Lower lobe of right lung (tissue), 2 donors: ENCODE measurements at regions not wholly inside any gene's neighbourhood (a gene's known extent, or its start where the extent isn't known, plus 50 kb on each side); places are given as distances from the start of the nearest gene placed in this dataset.

Experiments used
- ATAC-seq, 2 donors: fragments of 200-7000 bp; cut with Tn5 transposase; one replicate each; pipeline ENCODE4 v1.9.1; 2020 to 2022; ENCODE audit warnings: mild to moderate bottlenecking in 2 of 2, moderate library complexity in 2 of 2
- DNase-seq: peaks from one replicate; pipeline ENCODE4 v3.0.0-alpha.2; 2020
- H3K27ac ChIP-seq: fragments of 200-600 bp; one replicate; pipeline ENCODE4 v1.8.0; 2022
- H3K27me3 ChIP-seq: fragments of 200-600 bp; one replicate; pipeline ENCODE4 v1.8.0; 2022; ENCODE audit warnings: low read depth
- H3K36me3 ChIP-seq: fragments of 200-600 bp; one replicate; pipeline ENCODE4 v1.8.0; 2022; ENCODE audit warnings: mild to moderate bottlenecking
- H3K4me1 ChIP-seq: fragments of 200-600 bp; one replicate; pipeline ENCODE4 v1.8.0; 2022
- H3K4me3 ChIP-seq: fragments of 200-600 bp; one replicate; pipeline ENCODE4 v1.8.0; 2022; ENCODE audit warnings: mild to moderate bottlenecking
- H3K9me3 ChIP-seq: fragments of 200-600 bp; one replicate; pipeline ENCODE4 v1.8.0; 2022
- CTCF ChIP-seq: fragments of 200-600 bp; IDR thresholded peaks from one replicate; pipeline ENCODE4 v1.8.0; 2022; ENCODE audit warnings: antibody characterized with exemption, mild to moderate bottlenecking
- intact Hi-C: fragments of 100-400 bp; cut with DNase I; formaldehyde crosslinking; loops from one replicate; pipeline ENCODE4 v1.11.0; 2022
- donor health status: DM: no; HTN: yes; CAD: no; lungs with severe emphysema.

- ATAC-seq (no peak), DNase-seq (no peak)
- H3K4me3 ChIP-seq: no peak overlapping the region
- H3K4me1 ChIP-seq: no peaks in the 10 kb centered on the region
- intact Hi-C loops: no loop called here
- no peak for TF ChIP-seq CTCF
- no peak overlapping the region for H3K27ac ChIP-seq
- no peaks in the 10 kb centered on the region for H3K9me3 ChIP-seq
- no peaks in the 10 kb centered on the region for H3K27me3 ChIP-seq
- no peaks in the 10 kb centered on the region for H3K36me3 ChIP-seq
Measured at GRCh38 chr4:110710070-110710469, 87.2 kb upstream of the PITX2 start.

- no peak for DNase-seq
- Histone ChIP-seq H3K4me3 (no peak overlapping the region), H3K27me3 (no peaks in the 10 kb centered on the region), H3K27ac (no peak overlapping the region), H3K9me3 (no peaks in the 10 kb centered on the region), H3K36me3 (no peaks in the 10 kb centered on the region), H3K4me1 (no peaks in the 10 kb centered on the region)
- TF ChIP-seq CTCF: no peak
- ATAC-seq: no peak
- intact Hi-C loops: no loop called here
Measured at GRCh38 chr4:110712486-110712885, 89.6 kb upstream of the PITX2 start.

GRCh38 chr4:110730318-110730717, 107.4 kb upstream of the PITX2 start:
- no peaks in the 10 kb centered on the region for H3K4me1 ChIP-seq
- no peak for DNase-seq

GRCh38 chr4:110733901-110734300, 111.0 kb upstream of the PITX2 start:
- intact Hi-C loops: no loop called here
- DNase-seq (no peak), ATAC-seq (no peak)
- no peak for TF ChIP-seq CTCF
- no peak overlapping the region for H3K27ac ChIP-seq
- no peaks in the 10 kb centered on the region for H3K36me3 ChIP-seq
- H3K4me1 ChIP-seq: no peaks in the 10 kb centered on the region
- no peak overlapping the region for H3K4me3 ChIP-seq
- H3K27me3 ChIP-seq: no peaks in the 10 kb centered on the region
- H3K9me3 ChIP-seq: no peaks in the 10 kb centered on the region

More at GRCh38 chr4:110730318-110730717, 107.4 kb upstream of the PITX2 start:
- H3K27ac ChIP-seq: no peak overlapping the region
- no peaks in the 10 kb centered on the region for H3K9me3 ChIP-seq
- no peaks in the 10 kb centered on the region for H3K36me3 ChIP-seq
- intact Hi-C loops: no loop called here
- TF ChIP-seq CTCF: no peak
- ATAC-seq: no peak
- no peaks in the 10 kb centered on the region for H3K27me3 ChIP-seq
- H3K4me3 ChIP-seq: no peak overlapping the region

- H3K36me3 ChIP-seq: no peaks in the 10 kb centered on the region
- no peak for ATAC-seq
- DNase-seq: no peak
- intact Hi-C loops: no loop called here
- H3K27me3 ChIP-seq: no peaks in the 10 kb centered on the region
- H3K4me3 ChIP-seq: no peak overlapping the region
- TF ChIP-seq CTCF: no peak
- no peaks in the 10 kb centered on the region for H3K4me1 ChIP-seq
- no peaks in the 10 kb centered on the region for H3K9me3 ChIP-seq
- H3K27ac ChIP-seq: no peak overlapping the region
Measured at GRCh38 chr4:110735686-110736085, 112.8 kb upstream of the PITX2 start.

GRCh38 chr4:110737931-110738330, 115.1 kb upstream of the PITX2 start:
- TF ChIP-seq CTCF: no peak
- H3K4me1 ChIP-seq: no peaks in the 10 kb centered on the region
- no peak overlapping the region for H3K4me3 ChIP-seq
- DNase-seq (no peak), ATAC-seq (no peak)
- H3K27me3 ChIP-seq: no peaks in the 10 kb centered on the region
- intact Hi-C loops: no loop called here
- no peaks in the 10 kb centered on the region for H3K36me3 ChIP-seq
- H3K9me3 ChIP-seq: no peaks in the 10 kb centered on the region
- H3K27ac ChIP-seq: no peak overlapping the region
